Globus pallidus (tissue), 1 donor: ENCODE measurements at regions not wholly inside any gene's neighbourhood (a gene's known extent, or its start where the extent isn't known, plus 50 kb on each side); places are given as distances from the start of the nearest gene placed in this dataset.
A peak's percentile ranks its signal among the peaks of the same experiment; 100 is the strongest.

Experiments used
- DNase-seq: peaks from one replicate; pipeline ENCODE4 v3.0.0-alpha.2; 2015; ENCODE audit warnings: low spot score

- DNase-seq: no peak
Measured at GRCh38 chrY:8673896-8674295, 663.4 kb upstream of the TSPY4 start.

GRCh38 chrY:8677336-8677935, 659.8 kb upstream of the TSPY4 start:
- peak; percentile 54 for DNase-seq

- DNase-seq: no peak
Measured at GRCh38 chrY:8687154-8687553, 650.1 kb upstream of the TSPY4 start.

GRCh38 chrY:8690901-8691685, 646.2 kb upstream of the TSPY4 start:
- DNase-seq: no peak

- DNase-seq: no peak
Measured at GRCh38 chrY:8698571-8698970, 638.7 kb upstream of the TSPY4 start.

GRCh38 chrY:8705636-8706300, 631.5 kb upstream of the TSPY4 start:
- no peak for DNase-seq

- DNase-seq: no peak
Measured at GRCh38 chrY:8712296-8712695, 625.0 kb upstream of the TSPY4 start.

GRCh38 chrY:8715226-8715625, 622.0 kb upstream of the TSPY4 start:
- DNase-seq: no peak

GRCh38 chrY:8726616-8727015, 610.6 kb upstream of the TSPY4 start:
- DNase-seq: peak; percentile 40

GRCh38 chrY:8729971-8730370, 607.3 kb upstream of the TSPY4 start:
- no peak for DNase-seq

GRCh38 chrY:8741343-8742069, 595.8 kb upstream of the TSPY4 start:
- no peak for DNase-seq

GRCh38 chrY:8764184-8764583, 573.1 kb upstream of the TSPY4 start:
- DNase-seq: no peak

- no peak for DNase-seq
Measured at GRCh38 chrY:8781184-8781890, 555.9 kb upstream of the TSPY4 start.

GRCh38 chrY:8794561-8794960, 542.7 kb upstream of the TSPY4 start:
- DNase-seq: no peak

GRCh38 chrY:8804317-8804716, 532.9 kb upstream of the TSPY4 start:
- no peak for DNase-seq

- DNase-seq: no peak
Measured at GRCh38 chrY:8807648-8808408, 529.4 kb upstream of the TSPY4 start.

GRCh38 chrY:8808611-8809010, 528.7 kb upstream of the TSPY4 start:
- DNase-seq: no peak

GRCh38 chrY:8809076-8809475, 528.2 kb upstream of the TSPY4 start:
- no peak for DNase-seq

GRCh38 chrY:8814143-8814542, 523.1 kb upstream of the TSPY4 start:
- no peak for DNase-seq

- no peak for DNase-seq
Measured at GRCh38 chrY:8815616-8816015, 521.6 kb upstream of the TSPY4 start.

GRCh38 chrY:8820032-8820431, 517.2 kb upstream of the TSPY4 start:
- DNase-seq: no peak
